NCI-H1105 (cell line): ENCODE measurements at regions not wholly inside any gene's neighbourhood (a gene's known extent, or its start where the extent isn't known, plus 50 kb on each side); places are given as distances from the start of the nearest gene placed in this dataset.

Experiments used
- DNase-seq: peaks from one replicate; lab custom pipeline; 2025; lab: John Stamatoyannopoulos, UW

DNA sequence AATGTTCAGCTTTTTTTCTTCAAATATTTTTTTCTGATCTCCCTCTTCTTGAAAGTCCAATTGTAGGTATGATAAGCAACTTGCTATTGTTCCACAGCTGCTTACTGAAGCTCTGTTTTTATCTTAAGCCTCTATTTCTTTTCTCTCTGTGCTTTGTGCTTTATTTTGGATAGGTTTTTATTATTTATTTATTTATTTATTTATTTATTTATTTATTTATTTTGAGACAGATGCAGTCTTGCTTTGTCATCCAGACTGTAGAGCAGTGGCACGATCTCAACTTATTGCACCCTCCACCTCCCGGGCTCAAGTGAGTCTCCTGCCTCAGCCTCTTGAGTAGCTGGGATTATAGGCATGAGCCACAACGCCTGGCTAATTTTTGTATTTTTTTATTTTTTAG, 199.4 kb downstream of the KLF12 start:
- DNase-seq: no peak

DNA sequence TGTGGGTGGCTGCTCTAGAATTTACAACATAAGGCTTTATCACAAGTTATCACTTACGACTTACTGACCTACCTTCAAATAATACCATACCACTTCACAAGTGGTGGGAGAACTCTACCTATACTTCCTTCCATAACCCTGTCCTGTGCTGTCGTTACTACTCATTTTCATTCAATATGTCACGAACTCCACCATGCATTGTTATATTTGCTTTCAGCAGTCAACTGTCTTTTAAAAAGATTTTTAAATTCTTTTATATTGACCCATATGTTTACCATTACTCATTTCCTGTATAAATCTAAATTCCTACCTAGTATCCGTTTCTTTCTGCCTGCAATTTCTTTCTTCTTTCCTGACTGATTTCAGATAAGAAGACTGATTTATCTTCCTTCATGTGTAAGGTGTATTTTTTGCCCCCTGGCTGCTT, 200.0 kb downstream of the KLF12 start:
- DNase-seq: no peak

DNA sequence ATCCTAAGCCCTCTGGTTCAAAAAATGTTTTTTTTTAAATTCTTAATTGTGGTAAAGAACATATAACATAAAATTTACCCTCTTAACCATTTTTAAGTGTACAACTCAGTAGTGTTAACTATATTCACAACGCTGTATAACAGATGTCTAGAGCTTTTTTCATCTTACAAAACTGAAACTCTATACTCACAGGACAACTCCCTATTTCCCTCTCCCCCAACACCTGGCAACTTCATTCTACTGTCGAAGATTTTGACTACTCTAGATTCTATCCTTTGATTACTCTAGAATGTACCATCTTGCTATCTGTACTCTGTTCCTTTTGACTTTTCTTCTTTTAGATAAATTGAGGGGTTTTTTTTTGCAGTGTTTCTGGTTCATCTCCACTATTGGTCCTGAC, 200.4 kb downstream of the KLF12 start:
- no peak for DNase-seq

DNA sequence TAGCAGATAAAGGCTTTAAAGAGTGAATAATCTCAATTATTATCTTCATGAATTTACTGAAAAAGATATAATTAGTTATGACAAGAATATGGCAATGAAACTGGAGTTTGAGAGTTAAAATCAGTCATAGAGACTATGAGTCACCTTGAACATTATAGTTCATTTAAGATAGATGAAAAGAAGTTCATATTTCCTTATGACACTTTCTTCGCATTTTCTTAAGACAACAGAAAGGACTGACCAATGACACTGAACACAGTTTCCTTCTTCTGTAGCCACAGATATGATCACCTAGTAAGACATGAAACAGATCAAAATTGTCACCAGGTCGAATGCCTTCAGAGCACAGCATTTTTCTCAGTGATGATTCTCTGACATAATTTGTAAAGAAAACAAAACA, 202.1 kb downstream of the KLF12 start:
- DNase-seq: no peak

DNA sequence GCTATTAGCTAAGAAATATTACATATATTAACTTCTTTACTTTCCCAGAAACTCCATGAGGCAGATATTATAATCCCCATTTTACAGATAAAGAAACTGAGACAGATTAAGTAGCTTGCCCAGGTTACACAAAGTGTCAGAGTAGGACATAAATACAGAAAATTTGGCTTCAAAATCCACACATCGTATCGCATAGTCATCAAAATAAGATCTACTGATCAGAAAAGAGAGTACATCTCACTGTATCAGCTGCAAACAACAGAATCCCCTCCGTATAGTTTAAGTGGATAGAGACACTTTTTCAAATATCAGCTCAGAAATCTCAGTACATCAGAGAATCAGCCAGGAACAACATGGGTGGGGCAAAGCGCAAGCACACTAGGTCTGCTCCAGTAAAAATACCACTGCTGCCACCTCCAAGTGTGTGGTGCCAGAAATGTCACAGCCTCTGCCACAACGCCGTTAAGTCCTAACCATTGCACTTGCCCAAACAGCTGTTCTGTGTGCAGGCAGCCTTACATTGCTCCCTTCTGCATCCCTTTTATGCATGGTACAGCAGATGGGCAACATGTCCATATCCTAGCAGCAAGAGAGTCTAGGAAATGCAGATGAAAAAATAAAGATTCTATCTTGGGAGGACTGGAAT, 204.8 kb downstream of the KLF12 start:
- DNase-seq: no peak

DNA sequence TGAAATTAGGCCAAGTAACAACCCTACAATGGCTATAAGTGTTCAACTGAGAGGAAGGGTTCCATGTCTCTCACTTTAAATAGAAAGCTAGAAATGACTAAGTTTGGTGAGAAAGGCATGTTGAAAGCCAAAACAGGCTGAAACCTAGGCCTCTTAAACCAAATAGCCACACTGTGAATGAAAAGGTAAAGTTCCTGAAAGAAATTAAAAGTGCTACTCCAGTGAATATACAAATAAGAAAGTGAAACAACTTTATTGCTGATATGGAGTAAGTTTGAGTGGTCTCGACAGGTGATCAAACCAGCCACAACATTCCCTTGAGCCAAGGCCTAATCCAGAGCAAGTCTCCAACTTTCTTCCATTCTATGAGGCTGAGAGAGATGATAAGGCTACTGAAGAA, 209.6 kb downstream of the KLF12 start:
- no peak for DNase-seq

DNA sequence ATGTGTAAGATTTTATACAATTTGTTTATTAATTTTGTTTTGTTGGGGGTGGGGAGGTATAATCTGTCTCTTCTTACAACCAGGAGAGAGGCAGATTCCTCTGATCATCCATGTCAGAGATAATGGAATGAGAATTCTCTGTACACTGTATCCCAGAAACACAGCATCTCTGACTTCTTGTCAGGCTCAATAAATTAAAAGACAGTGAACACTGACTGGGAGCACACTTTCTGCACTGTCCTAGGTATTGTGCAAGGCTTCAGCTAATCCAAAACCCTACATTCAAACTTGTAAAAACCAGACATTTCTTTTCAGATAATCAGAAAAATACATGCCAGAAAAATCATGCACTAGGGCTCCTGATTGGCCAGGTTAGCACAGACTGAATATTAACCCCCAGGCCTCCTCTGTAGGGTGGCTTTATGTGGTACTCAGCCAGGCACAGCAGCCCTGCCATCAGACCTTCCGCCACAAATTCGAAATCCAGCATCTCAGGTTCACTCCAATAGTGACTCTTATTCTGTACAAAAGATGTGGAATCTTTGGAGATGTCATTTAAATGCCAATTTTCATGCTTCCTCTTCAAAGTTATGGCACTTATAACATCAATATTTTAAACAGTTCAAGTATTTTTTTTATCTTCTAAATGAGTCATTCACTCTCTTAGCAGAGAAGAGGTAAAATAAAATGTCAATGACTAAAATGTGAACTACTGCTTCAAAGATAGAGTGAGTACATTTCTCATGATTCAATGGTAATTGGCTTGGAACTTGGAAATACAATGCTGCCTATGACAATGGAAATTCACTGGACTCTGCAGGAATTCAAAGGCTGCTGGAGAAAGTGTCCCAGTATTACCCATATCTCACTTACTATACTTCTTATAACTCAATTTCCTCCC, 211.5 kb downstream of the KLF12 start:
- no peak for DNase-seq

DNA sequence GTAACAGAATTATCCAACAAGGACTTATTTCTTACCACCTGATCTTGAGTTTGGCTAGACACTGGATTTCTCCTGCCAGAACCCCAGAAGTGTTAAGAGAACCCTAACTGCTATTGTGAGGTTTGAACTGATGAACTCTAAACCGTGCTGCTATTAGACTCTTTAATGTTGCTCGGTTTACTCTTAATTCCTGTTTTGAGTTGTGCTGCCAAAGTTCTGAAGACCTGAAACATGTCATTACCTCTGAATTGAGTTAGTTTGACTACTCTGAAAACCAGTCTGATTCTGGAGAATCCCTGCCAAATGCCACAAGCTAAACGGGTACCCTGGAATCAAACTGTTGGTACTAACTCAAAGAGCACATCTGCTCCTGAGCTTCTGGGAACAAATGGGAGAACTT, 215.5 kb downstream of the KLF12 start:
- DNase-seq: no peak

DNA sequence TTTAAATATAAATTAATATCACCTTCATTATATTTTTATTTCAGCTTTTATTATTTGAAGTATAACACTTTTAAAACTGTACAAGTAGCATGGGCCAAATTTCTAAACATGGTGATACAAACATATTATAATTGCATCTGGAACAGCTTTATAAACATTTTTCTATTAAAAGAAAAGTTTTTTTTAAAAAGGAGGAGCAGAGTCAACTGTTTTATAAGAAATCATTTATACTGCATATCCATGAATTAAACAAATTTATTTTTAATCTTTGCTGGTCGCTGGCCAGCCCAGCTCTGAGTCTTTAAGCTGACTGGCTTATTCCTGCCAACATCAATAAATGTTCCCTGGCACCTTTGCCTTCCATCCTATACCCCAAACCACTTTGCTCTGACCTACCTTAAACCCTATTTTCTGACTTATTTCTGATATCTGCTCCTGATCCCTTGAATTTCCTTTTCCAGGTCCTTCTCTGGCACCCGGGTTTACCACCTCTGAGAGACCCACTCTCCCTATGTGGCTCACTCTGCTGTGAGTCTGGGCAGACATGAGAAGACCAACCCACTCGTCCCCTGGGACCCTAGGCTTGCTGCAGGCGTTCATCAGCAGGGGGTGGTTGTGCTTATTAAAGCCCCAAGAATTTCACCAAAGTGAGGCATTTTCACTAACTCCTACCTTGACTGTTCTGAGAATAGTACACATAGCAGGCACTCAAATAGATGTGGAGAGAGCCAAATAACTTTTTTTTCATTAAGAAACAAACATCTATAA, 220.3 kb downstream of the KLF12 start:
- DNase-seq: no peak

DNA sequence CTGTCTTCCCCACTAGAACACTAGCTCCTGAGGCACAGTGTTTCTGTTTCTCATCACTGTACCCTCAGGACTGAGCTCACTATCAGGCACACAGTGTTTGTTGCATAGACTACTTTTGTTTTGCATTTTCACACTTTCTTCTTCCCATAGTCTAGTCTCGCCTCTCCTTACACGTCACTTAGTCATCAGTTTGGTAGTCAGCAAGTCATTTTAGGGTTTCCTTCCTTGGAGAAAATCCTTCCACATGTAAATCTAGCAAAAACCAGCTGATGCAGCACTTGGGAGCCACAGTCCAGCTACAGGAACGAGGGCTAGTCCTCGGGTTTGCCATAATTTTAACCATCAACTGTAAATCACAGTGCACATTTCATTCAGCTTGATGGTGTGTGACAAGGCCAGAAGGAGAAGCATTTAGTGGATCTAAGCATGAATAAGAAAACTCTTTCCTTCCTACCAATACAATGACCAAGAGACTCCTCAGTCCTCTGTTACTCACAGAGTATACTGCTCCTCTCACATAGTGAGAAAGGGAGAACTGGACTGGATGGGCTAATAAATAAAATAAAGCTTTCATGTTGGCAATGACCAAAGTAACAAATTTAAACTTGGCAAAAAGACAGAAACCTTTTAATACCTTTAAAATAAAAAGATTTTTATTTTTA, 221.0 kb downstream of the KLF12 start:
- DNase-seq: no peak

DNA sequence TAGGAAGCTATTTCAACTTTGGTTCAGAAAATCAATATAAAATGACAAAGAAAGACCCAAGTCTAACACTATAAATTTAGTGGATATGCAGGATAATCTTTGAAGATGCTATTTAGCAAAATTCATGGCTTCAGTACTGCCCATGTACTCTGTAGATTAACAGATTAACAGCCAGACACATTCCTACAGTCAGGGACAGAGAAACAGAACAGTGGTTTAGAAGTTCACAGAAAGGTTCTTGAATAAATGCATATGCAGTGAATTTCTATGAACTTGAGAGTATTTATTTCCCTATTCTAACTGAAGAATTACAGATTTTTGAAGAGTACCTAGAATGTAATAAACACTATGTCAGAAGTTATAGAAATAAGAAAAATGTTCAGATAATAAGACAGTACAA, 222.8 kb downstream of the KLF12 start:
- DNase-seq: no peak

DNA sequence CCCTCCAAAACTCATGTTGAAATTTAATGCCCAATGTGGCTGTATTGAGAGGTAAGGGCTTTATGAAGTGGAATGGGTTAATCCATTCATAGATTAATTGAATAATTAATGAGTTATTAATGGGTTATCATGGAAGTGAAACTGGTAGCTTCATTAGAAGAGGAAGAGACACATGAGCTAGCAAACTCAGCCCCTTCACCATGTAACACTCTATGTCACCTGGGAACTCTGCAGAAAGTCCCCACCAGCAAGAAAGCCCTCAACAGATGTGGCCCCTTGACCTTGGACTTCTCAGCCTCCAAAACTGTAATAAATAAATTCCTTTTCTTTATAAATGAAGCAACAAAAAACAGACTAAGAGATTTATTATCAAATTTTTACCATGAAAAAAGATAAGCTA, 223.5 kb downstream of the KLF12 start:
- DNase-seq: no peak

DNA sequence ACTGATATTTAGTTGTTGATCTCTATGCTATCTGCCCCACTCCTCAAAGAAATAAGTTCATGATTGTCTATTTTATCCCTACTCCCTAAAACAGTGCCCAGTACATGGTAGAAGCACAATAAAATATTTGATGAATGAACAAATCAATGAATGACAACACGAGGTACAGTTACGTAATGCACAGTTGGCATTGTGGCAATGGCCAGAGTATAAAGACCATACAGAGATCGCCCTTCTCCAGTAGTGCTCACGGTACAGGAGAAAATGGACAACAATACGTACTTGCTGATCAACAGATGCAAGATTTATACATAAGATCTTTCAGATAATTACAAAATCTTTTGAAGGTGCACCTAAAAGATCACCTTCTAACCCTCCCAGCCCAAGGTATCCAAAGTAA, 225.4 kb downstream of the KLF12 start:
- no peak for DNase-seq

DNA sequence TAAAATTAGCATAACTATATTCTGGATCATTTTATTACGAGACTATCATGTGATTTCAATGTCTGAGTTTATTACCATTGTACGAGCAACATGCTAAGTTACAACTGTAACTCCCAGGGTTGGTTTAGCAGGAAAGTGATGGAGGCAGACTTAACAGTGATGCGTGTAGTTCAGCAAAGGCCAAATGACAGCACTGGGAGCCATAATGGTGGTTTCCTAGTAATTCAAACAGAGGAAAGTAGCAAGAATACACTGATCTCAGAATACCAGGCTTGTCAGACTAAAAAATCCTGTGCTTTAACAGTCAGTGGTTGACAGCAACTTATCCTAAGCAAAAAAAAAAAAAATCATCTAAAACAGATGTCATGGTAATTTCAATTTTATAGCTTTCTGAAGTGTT, 229.6 kb downstream of the KLF12 start:
- no peak for DNase-seq

DNA sequence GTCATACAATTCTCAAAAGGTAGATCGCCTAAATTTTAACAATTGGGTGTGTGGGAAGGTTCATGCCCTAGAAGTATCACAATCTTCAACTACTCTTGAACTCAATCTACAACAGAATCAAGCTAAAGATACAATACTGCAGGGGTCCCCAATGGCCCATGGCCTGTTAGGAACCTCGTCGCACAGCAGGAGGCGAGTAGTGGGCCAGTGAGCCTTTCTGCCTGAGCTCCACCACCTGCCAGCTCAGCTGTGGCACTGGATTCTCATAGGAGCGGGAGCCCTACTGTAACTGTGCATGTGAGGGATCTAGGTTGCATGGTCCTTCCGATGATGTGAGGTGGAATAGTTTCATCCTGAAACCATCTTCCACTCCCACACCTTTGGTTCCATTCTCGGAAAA, 230.6 kb downstream of the KLF12 start:
- DNase-seq: no peak

DNA sequence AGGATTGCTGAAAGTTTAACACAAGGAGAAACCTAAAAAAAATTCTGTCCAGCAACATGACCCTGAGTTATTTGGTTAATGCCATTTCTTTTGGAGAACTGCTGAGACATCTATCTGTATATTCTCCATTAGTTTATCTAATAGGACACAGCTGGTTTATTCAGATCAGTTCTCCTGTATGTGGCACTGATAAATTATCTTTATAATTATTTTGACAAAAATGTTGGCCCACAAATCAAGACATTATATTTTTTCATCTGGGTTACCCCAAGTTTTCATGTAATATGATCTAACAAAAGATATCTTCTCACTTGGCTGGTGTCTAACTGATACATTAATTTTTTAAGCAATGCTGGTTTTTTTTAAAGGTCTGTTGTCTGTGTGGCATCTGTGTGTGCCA, 231.4 kb downstream of the KLF12 start:
- no peak for DNase-seq

DNA sequence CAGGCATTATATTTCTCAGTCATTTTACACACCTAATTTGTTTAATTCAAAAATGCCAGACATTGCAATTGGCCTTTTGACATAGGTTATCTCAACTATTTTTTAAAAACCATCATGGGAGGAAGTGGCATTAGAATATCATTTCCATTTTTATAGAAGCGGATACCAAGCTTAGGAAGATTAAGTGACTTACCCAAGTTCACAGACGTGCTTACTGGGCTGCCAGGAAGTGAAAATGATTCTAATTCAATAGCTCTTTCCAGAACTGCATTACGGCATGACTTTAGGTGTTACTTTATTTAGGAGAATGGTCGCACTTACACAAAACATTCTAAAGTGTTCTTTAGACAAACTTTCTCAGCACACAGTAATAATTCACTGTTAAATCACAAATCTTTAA, 231.9 kb downstream of the KLF12 start:
- DNase-seq: no peak

DNA sequence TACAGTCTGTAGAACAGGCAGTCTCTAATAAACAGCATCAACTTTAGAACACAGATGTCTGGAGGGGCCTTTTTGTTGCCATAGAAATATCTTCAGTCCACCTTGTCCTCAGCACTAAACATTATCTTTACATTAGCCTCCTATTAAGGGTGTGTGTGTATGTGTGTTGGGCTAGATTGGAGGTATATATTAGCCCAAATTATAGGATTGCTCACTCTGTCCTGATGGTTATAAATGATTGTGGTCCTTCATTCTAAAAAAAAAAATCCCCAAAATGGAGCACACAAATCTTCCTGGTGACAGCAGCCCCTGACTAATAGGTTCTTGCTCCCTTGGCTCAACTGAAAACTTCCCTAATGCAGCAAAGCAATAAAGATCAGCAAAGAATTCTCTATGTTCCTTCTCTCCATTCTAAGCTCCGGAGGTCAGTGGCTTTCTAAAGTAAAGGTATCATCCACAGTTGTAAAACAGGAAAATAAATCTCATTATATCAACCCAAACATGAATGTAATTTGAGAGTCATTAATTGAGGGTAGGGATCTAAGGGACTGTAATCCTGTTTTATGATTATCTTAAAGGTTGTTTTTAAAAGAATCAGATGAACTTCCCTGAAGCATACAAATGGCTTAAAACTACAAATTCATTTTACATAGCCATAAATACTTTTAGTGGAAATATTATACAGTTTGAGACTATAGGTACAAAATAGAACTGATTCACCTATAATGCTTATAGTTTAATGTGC, 232.7 kb downstream of the KLF12 start:
- no peak for DNase-seq

DNA sequence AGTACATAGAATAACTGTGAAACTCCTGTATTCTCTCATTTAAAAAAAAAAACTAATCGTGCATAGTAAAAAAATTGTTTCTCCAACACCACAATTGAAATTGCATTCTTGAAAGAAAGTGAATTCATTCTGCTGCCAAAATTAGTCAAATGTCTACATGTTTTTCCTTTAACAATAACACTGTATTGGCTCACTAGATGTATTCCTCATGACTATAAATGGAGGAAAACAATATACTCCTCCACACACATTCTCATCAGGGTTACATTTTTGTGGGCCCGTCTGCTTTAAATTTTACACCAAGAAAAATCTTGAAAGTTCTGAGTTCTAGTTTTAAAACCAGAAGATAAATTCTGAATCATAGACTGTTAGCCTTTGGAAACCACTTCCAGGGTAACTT, 233.6 kb downstream of the KLF12 start:
- DNase-seq: no peak

DNA sequence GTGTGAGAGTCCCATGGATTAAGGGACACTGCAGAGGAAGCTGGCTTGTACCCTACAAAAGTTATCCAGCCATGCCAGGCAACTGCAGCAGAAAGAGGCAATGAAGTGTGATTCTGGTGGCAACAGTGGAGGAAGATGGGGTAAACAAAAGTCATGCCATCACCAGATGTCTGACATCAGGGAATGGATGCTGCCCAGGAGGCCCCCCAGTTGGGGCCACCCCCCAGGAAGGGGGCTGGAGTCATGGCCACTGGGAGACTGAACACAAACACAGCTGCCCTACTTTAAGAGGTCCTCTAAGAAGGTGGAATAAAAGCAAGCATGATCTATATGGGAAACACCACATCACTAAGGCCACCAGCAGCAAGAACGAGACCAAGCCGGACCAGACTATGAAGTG, 235.3 kb downstream of the KLF12 start:
- DNase-seq: no peak

DNA sequence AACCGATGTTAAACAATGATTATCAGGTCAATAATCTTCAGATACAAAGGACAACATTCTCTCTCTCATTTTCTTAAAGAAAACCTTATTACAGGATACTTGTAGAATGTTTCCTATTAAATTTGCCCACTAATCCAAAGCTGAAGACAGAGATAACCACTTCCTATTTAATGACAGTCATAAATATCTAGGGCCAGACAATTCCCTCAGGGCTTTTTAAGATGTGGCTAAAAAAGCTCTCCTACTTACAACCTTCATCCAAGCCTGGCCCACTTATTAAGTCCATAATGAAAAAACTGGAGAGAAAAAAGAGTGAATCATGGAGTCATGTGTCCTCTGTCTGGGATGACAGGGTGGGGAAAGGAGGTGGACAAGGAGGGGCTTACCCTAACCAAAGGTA, 235.9 kb downstream of the KLF12 start:
- no peak for DNase-seq
